ENCODE measurements at regions not wholly inside any gene's neighbourhood (a gene's known extent, or its start where the extent isn't known, plus 50 kb on each side); places are given as distances from the start of the nearest gene placed in this dataset.

- Histone ChIP-seq H3K9ac (ENCODE audit: control insufficient read depth, extremely low read depth, insufficient read depth, low read length) (no peak overlapping the region), H3K27me3 (ENCODE audit: control insufficient read depth, extremely low read depth, insufficient read depth, low read length) (no peaks in the 10 kb centered on the region), H3K9me3 (ENCODE audit: control insufficient read depth, low read depth, low read length) (peaks cover 4% of the 10 kb centered on the region), H3K79me2 (ENCODE audit: control insufficient read depth, insufficient read depth, low read length) (no peaks in the 10 kb centered on the region), H3K4me2 (ENCODE audit: control insufficient read depth, extremely low read depth, insufficient read depth, low read depth, low read length) (peak overlapping the region; percentile 66), H3K36me3 (ENCODE audit: control insufficient read depth in 2 of 2, extremely low read depth in 1 of 2, insufficient read depth in 2 of 2, low read length in 2 of 2) (no peaks in the 10 kb centered on the region), H4K20me1 (ENCODE audit: control insufficient read depth, extremely low read depth, insufficient read depth, low read length) (no peaks in the 10 kb centered on the region), H3K4me3 (ENCODE audit: control insufficient read depth in 2 of 3, extremely low read depth in 1 of 3, insufficient read depth in 2 of 3, low read depth in 1 of 3, low read length in 3 of 3) (no peak overlapping the region), H3K27ac (ENCODE audit: control insufficient read depth, insufficient read depth, low read length) (no peak overlapping the region), H3K9me1 (ENCODE audit: control insufficient read depth, extremely low read depth, insufficient read depth, low read length) (no peaks in the 10 kb centered on the region), H3K4me1 (ENCODE audit: control insufficient read depth, extremely low read depth, insufficient read depth, low read length) (peaks cover 48% of the 10 kb centered on the region), H2AFZ (ENCODE audit: control insufficient read depth, low read length) (no peak overlapping the region)
- no peak for TF ChIP-seq CTCF (optimal IDR thresholded peaks at IDR 0.05 in 1 of 3, IDR thresholded peaks at IDR 0.05 in 1 of 3, conservative IDR thresholded peaks at IDR 0.05 in 1 of 3; ENCODE audit: extremely low read depth in 1 of 3, insufficient read depth in 2 of 3, low read length in 3 of 3)
- TF ChIP-seq EZH2 (IDR thresholded peaks at IDR 0.05; ENCODE audit: low read length), result no peak
- FAIRE-seq (no peak), DNase-seq (ENCODE audit: low read depth, low spot score) (no peak)
- dilution Hi-C loops (cut with MboI; ENCODE audit: extremely low pct_ligation_motif_present, low sequenced_read_pairs), result no loop called here
These were observed 50.2 kb upstream of the NCOR2 start for GRCh38 chr12:124617615-124618014.
